K562 (cell line): ENCODE measurements at regions not wholly inside any gene's neighbourhood (a gene's known extent, or its start where the extent isn't known, plus 50 kb on each side); places are given as distances from the start of the nearest gene placed in this dataset.

Experiments used
- ATAC-seq: fragments of 200-7000 bp; cut with Tn5 transposase; 3 replicates; pipeline ENCODE4 v1.9.1; 2020; ENCODE audit warnings: moderate library complexity
- BruUV-seq: library from RNA; stranded (reverse); fragments of 400-500 nt; replicated peaks from 2 replicates; lab custom pipeline; 2021; lab: Mats Ljungman, UMichigan
- CTCF ChIA-PET: fragments of 300-600 bp; formaldehyde crosslinking; extraction: SDS; loops from one replicate; lab custom pipeline; 2021; ENCODE audit warnings: low intra/inter-chr PET ratio; lab: Yijun Ruan, JAX
- POLR2A ChIA-PET: fragments of 300-600, 350-650 bp; sonication (Branson Sonifier 250); formaldehyde crosslinking; extraction: SDS; loops from one replicate; lab custom pipeline; 2021; ENCODE audit warnings: antibody characterized with exemption, inconsistent platforms; lab: Yijun Ruan, JAX
- DNase-seq, 4 experiments: peaks; one replicate each; pipeline versions ENCODE4 v3.0.0 to v3.0.0-alpha.2; 2011 to 2018; ENCODE audit warnings: low spot score in 3 of 4, mixed read lengths in 3 of 4; ENCODE audit errors: extremely low read depth in 1 of 4
- FAIRE-seq: peaks from 2 replicates; lab custom pipeline; 2011; peaks lifted over from hg19 to GRCh38; lab: Jason Lieb, UNC
- H2AFZ ChIP-seq: 2 replicates; pipeline ENCODE4 v1.6.0; 2011; ENCODE audit warnings: low read depth, low read length, control low read depth, inconsistent platforms
- H3K27ac ChIP-seq: fragments of 200-600 bp; 3 replicates; pipeline ENCODE4 v1.8.0; 2011; ENCODE audit warnings: low read depth, mild to moderate bottlenecking, control low read depth, inconsistent platforms, low read length, moderate library complexity, mixed read lengths; ENCODE audit errors: extremely low read depth
- H3K27me3 ChIP-seq, 2 experiments: fragments of 300-600 bp in 1 of 2; 2 replicates in 1 of 2; 3 replicates in 1 of 2; pipeline versions ENCODE4 v1.6.0 to v1.8.0; 2011; ENCODE audit warnings: inconsistent platforms in 2 of 2, low read length in 2 of 2, mild to moderate bottlenecking in 1 of 2, mixed read lengths in 1 of 2, moderate library complexity in 1 of 2; ENCODE audit not compliant: control insufficient read depth in 2 of 2, insufficient read depth in 2 of 2
- H3K36me3 ChIP-seq: fragments of 300-600 bp; 3 replicates; pipeline ENCODE4 v1.8.0; 2011; ENCODE audit warnings: mild to moderate bottlenecking, low read length, inconsistent platforms; ENCODE audit not compliant: control insufficient read depth, insufficient read depth
- H3K4me1 ChIP-seq, 2 experiments: fragments of 200-600 bp in 1 of 2; replicated peaks in 1 of 2; 2 replicates in 1 of 2; 3 replicates in 1 of 2; pipeline versions ENCODE4 v1.5.1 to v1.8.0; 2011; ENCODE audit warnings: inconsistent platforms in 2 of 2, low read length in 2 of 2, mild to moderate bottlenecking in 1 of 2, mixed read lengths in 1 of 2, moderate library complexity in 1 of 2; ENCODE audit not compliant: control insufficient read depth in 2 of 2, insufficient read depth in 2 of 2
- H3K4me2 ChIP-seq: 2 replicates; pipeline ENCODE4 v1.6.1; 2011; ENCODE audit warnings: low read length, control low read depth, inconsistent platforms, mixed read lengths; ENCODE audit not compliant: insufficient read depth
- H3K4me3 ChIP-seq: fragments of 200-600 bp; sonication (generic), shearing (Covaris generic); 2 replicates; pipeline ENCODE4 v1.5.1; 2016; ENCODE audit warnings: control low read depth, inconsistent platforms
- H3K79me2 ChIP-seq: fragments of 200-600 bp; 3 replicates; pipeline ENCODE4 v1.8.0; 2011; ENCODE audit warnings: low read length, inconsistent platforms; ENCODE audit not compliant: control insufficient read depth, insufficient read depth
- H3K9ac ChIP-seq, 2 experiments: 2 replicates each; pipeline versions ENCODE4 v1.6.0 to v1.6.1; 2011; ENCODE audit warnings: low read depth in 2 of 2, low read length in 2 of 2, control low read depth in 1 of 2, inconsistent platforms in 1 of 2, mild to moderate bottlenecking in 1 of 2, mixed read lengths in 1 of 2; ENCODE audit not compliant: insufficient read depth in 1 of 2
- H3K9me1 ChIP-seq: one replicate; pipeline ENCODE4 v1.6.0; 2011; ENCODE audit warnings: inconsistent platforms, mild to moderate bottlenecking, low read length, moderate library complexity; ENCODE audit not compliant: control insufficient read depth, insufficient read depth
- H3K9me3 ChIP-seq: replicated peaks from 2 replicates; pipeline ENCODE4 v1.5.1; 2011; ENCODE audit warnings: low read depth, low read length, inconsistent platforms; ENCODE audit not compliant: control insufficient read depth, insufficient read depth
- H4K20me1 ChIP-seq: replicated peaks from 2 replicates; pipeline ENCODE4 v1.6.1; 2011; ENCODE audit warnings: low read length, inconsistent platforms, mixed read lengths; ENCODE audit not compliant: control insufficient read depth, insufficient read depth
- CSDE1 ChIP-seq, 2 experiments: fragments of 450-650 bp; IDR thresholded peaks; 2 replicates each; pipeline ENCODE4 v1.6.1; 2016; ENCODE audit warnings: mild to moderate bottlenecking in 1 of 2
- NFIX ChIP-seq: fragments of 250-450 bp; sonication (Bioruptor Pico); IDR thresholded peaks from 2 replicates; pipeline ENCODE4 v1.4.0; 2020; ENCODE audit warnings: low read depth, mild to moderate bottlenecking, moderate library complexity
- POLR2G ChIP-seq: fragments of 200-400 bp; formaldehyde crosslinking; IDR thresholded peaks from 2 replicates; pipeline ENCODE4 v1.6.1; 2017; ENCODE audit warnings: low read depth, mild to moderate bottlenecking, antibody characterized with exemption, low read length, moderate library complexity
- PPARD ChIP-seq: fragments of 250-450 bp; sonication (Bioruptor Pico); IDR thresholded peaks from 2 replicates; pipeline ENCODE4 v1.8.0; 2022; ENCODE audit warnings: inconsistent platforms, mild to moderate bottlenecking, moderate library complexity
- TCF7 ChIP-seq: sonication (generic); IDR thresholded peaks from 2 replicates; pipeline ENCODE4 v1.6.1; 2016; ENCODE audit warnings: antibody characterized with exemption, borderline replicate concordance
- TOE1 ChIP-seq, 2 experiments: fragments of 450-650 bp in 1 of 2; sonication (generic) in 1 of 2; formaldehyde crosslinking in 1 of 2; IDR thresholded peaks; 2 replicates each; pipeline versions ENCODE4 v1.7.1 to v1.8.0; 2016 to 2022; ENCODE audit warnings: borderline replicate concordance in 2 of 2, mild to moderate bottlenecking in 2 of 2, antibody characterized with exemption in 1 of 2, inconsistent platforms in 1 of 2, low read depth in 1 of 2, missing genetic modification reagents in 1 of 2, moderate library complexity in 1 of 2
- ZNF184 ChIP-seq: sonication (generic); formaldehyde crosslinking; IDR thresholded peaks from 2 replicates; pipeline ENCODE4 v1.5.0; 2020; ENCODE audit warnings: missing genetic modification reagents
- ZNF217 ChIP-seq: sonication (generic); formaldehyde crosslinking; IDR thresholded peaks from 2 replicates; pipeline ENCODE4 v1.8.0; 2022; ENCODE audit warnings: mild to moderate bottlenecking, missing genetic modification reagents
- ZNF282 ChIP-seq: sonication (generic); formaldehyde crosslinking; IDR thresholded peaks from 2 replicates; pipeline ENCODE4 v1.8.1; 2023; ENCODE audit warnings: missing genetic modification reagents
- ZNF57 ChIP-seq: fragments of 450-650 bp; formaldehyde crosslinking; IDR thresholded peaks from 2 replicates; pipeline ENCODE4 v1.4.0; 2020; ENCODE audit warnings: mild to moderate bottlenecking, moderate library complexity
- WGBS: fragments of 100-300 bp; shearing (Covaris generic); methylation state at CpG from one replicate; pipeline ENCODE4 v1.1.6; 2016; ENCODE audit warnings: low coverage, mixed read lengths; ENCODE audit not compliant: insufficient coverage; ENCODE audit errors: missing lambda C conversion rate; 5-methylcytosine and 5-hydroxymethylcytosine counted together
- in situ Hi-C: fragments of 300-500 bp; cut with MboI; formaldehyde crosslinking; loops from 4 replicates; pipeline ENCODE4 v1.15.0; 2018; ENCODE audit warnings: inconsistent platforms, mixed read lengths
- intact Hi-C: fragments of 100-400 bp; cut with micrococcal nuclease; formaldehyde crosslinking; loops from 2 replicates; pipeline ENCODE4 v1.14.2; 2022

- H3K4me2 ChIP-seq = no peak overlapping the region
- H3K4me1 ChIP-seq = no peaks in the 10 kb centered on the region
- in situ Hi-C loops = no loop called here
- no peaks in the 10 kb centered on the region for H3K9me3 ChIP-seq
- H3K36me3 ChIP-seq = no peaks in the 10 kb centered on the region
- H3K27ac ChIP-seq = no peak overlapping the region
- no peaks in the 10 kb centered on the region for H3K27me3 ChIP-seq
- 0% methylated on average over 1 of the region's 1 CpG for WGBS
- no peak for DNase-seq
- H3K79me2 ChIP-seq = no peaks in the 10 kb centered on the region
- H2AFZ ChIP-seq = no peak overlapping the region
- CTCF ChIA-PET = no interaction called here
- no TSS peak for BruUV-seq
- no peak overlapping the region for H3K9ac ChIP-seq
- no peak for FAIRE-seq
- no peak for ATAC-seq
- intact Hi-C loops = no loop called here
- no peak overlapping the region for H3K4me3 ChIP-seq
- TF ChIP-seq ZNF217 (CRISPR knock-in tag) (no peak), PPARD (CRISPR knock-in tag) (no peak), TCF7 (no peak), ZNF57 (CRISPR knock-in tag) (no peak), ZNF184 (CRISPR knock-in tag) (no peak), NFIX (CRISPR knock-in tag) (no peak), POLR2G (no peak), ZNF282 (no peak), TOE1 (IDR thresholded peaks at IDR 0.05; ENCODE audit: borderline replicate concordance) (no peak), TOE1 (CRISPR knock-in tag; IDR thresholded peaks at IDR 0.05; ENCODE audit: borderline replicate concordance, low read depth) (no peak), CSDE1 (IDR thresholded peaks at IDR 0.05) (no peak)
- H3K9me1 ChIP-seq = no peaks in the 10 kb centered on the region
- H4K20me1 ChIP-seq = no peaks in the 10 kb centered on the region
- POLR2A ChIA-PET = no interaction called here
Measured at GRCh38 chr6:112401083-112401482, 54.0 kb downstream of the RFPL4B start.
